Testis (tissue), 2 donors: ENCODE measurements at regions not wholly inside any gene's neighbourhood (a gene's known extent, or its start where the extent isn't known, plus 50 kb on each side); places are given as distances from the start of the nearest gene placed in this dataset.

Source experiments
- DNase-seq: peaks from one replicate; pipeline ENCODE4 v3.0.0-alpha.2; 2019
- H3K27ac ChIP-seq, 2 donors: fragments of 200-600 bp; sonication (generic); one replicate each; pipeline ENCODE4 v1.5.1; 2019
- H3K27me3 ChIP-seq: fragments of 200-600 bp; sonication (generic); one replicate; pipeline ENCODE4 v1.5.1; 2019
- H3K36me3 ChIP-seq: fragments of 200-600 bp; sonication (generic); one replicate; pipeline ENCODE4 v1.5.1; 2017; ENCODE audit warnings: low read depth; ENCODE audit errors: missing control alignments
- H3K4me1 ChIP-seq: fragments of 200-600 bp; sonication (generic); one replicate; pipeline ENCODE4 v1.5.1; 2019
- H3K4me3 ChIP-seq, 2 donors: fragments of 200-600 bp; sonication (generic); one replicate each; pipeline ENCODE4 v1.5.1; 2017 to 2019
- H3K9me3 ChIP-seq: fragments of 200-600 bp; sonication (generic); one replicate; pipeline ENCODE4 v1.5.1; 2017
- CTCF ChIP-seq, 3 experiments: fragments of 450-650 bp in 2 of 3; fragments of 200-600 bp in 1 of 3; sonication (generic) in 1 of 3; IDR thresholded peaks; one replicate each; pipeline ENCODE4 v1.5.1; 2016 to 2019; ENCODE audit warnings: antibody characterized with exemption in 3 of 3, mild to moderate bottlenecking in 2 of 3, moderate library complexity in 1 of 3
- POLR2A ChIP-seq: fragments of 450-650 bp; IDR thresholded peaks from one replicate; pipeline ENCODE4 v1.6.1; 2017; ENCODE audit warnings: antibody characterized with exemption, mild to moderate bottlenecking, moderate library complexity
- WGBS, 2 donors: methylation state at CpG; one replicate each; pipeline ENCODE4 v1.1.5; 2018; 5-methylcytosine and 5-hydroxymethylcytosine counted together
- intact Hi-C: fragments of 100-400 bp; cut with DNase I; formaldehyde crosslinking; loops from one replicate; pipeline ENCODE4 v1.15.1; 2023; ENCODE audit warnings: low total_unique reads

GRCh38 chr10:106182542-106182941 is 982.0 kb downstream of the SORCS1 start:
- Histone ChIP-seq H3K27ac (no peak overlapping the region), H3K4me3 (no peak overlapping the region), H3K4me1 (no peaks in the 10 kb centered on the region), H3K9me3 (no peaks in the 10 kb centered on the region), H3K36me3 (no peaks in the 10 kb centered on the region), H3K27me3 (no peaks in the 10 kb centered on the region)
- no peak for TF ChIP-seq POLR2A
- no peak for DNase-seq
- intact Hi-C loops, result no loop called here

- no peak for DNase-seq
- WGBS, 2 donors, result 66 to 74% methylated on average over 3 of the region's 3 CpGs
- Histone ChIP-seq H3K36me3 (no peaks in the 10 kb centered on the region), H3K4me1 (no peaks in the 10 kb centered on the region), H3K27ac (no peak overlapping the region), H3K4me3 (no peak overlapping the region), H3K9me3 (no peaks in the 10 kb centered on the region), H3K27me3 (no peaks in the 10 kb centered on the region)
- intact Hi-C loops, result no loop called here
- TF ChIP-seq CTCF (IDR thresholded peaks at IDR 0.05) (no peak), POLR2A (no peak)
Measured at GRCh38 chr10:106181501-106181900, 983.0 kb downstream of the SORCS1 start.

- no peaks in the 10 kb centered on the region for H3K27me3 ChIP-seq
- no peaks in the 10 kb centered on the region for H3K9me3 ChIP-seq
- TF ChIP-seq POLR2A (no peak), CTCF (IDR thresholded peaks at IDR 0.05) (no peak)
- DNase-seq, result no peak
- H3K27ac ChIP-seq, result no peak overlapping the region
- no peaks in the 10 kb centered on the region for H3K4me1 ChIP-seq
- H3K4me3 ChIP-seq, result no peak overlapping the region
- intact Hi-C loops, result loop anchor here (5.0 kb wide), 1 partner anchor 227 kb away; no protein-coding TSS in a partner anchor
- H3K36me3 ChIP-seq, result no peaks in the 10 kb centered on the region
Measured at GRCh38 chr10:106179430-106179829, 985.1 kb downstream of the SORCS1 start.

DNA sequence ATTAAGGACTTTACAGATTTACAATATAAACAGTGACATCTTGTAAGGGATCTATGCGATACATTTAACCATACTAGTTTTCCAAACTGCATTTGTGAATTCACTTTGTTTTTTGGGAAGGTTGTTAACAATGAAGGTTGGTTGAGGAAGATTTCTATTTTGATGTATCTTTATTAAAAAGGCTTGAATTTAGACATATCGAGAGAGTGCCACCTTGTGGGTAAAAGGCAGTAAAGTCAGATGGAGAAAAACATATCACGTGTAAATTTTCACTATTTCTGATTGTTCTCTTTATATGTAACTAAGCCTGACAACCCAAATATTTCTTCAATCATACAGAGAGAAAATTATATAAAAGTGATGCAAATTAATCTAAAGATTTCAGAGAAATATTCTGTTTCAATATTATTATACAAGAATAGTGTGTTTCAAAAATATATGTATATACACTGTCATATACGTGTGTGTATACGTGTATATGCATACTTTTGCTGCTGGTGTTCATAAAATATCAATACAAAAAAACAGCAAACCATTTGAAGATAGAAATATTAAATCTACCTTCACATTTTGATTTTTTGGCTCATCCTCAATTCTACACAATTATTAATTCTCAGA is 988.6 kb downstream of the SORCS1 start:
- H3K4me3 ChIP-seq, result no peak overlapping the region
- no peak overlapping the region for H3K27ac ChIP-seq
- no peaks in the 10 kb centered on the region for H3K9me3 ChIP-seq
- intact Hi-C loops, result loop anchor here (5.0 kb wide), 1 partner anchor 224 kb away; no protein-coding TSS in a partner anchor
- DNase-seq, result no peak
- no peaks in the 10 kb centered on the region for H3K36me3 ChIP-seq
- TF ChIP-seq POLR2A, result no peak
- peak in 1 of 3 experiments; percentile 11 for TF ChIP-seq CTCF (IDR thresholded peaks at IDR 0.05)
- 38 to 51% methylated on average over 5 of the region's 5 CpGs for WGBS, 2 donors
- H3K27me3 ChIP-seq, result no peaks in the 10 kb centered on the region
- no peaks in the 10 kb centered on the region for H3K4me1 ChIP-seq

- H3K4me3 ChIP-seq, result no peak overlapping the region
- intact Hi-C loops, result no loop called here
- H3K27me3 ChIP-seq, result no peaks in the 10 kb centered on the region
- no peak for DNase-seq
- TF ChIP-seq CTCF (IDR thresholded peaks at IDR 0.05) (no peak), POLR2A (no peak)
- no peaks in the 10 kb centered on the region for H3K4me1 ChIP-seq
- H3K9me3 ChIP-seq, result no peaks in the 10 kb centered on the region
- 88 to 95% methylated on average over 3 of the region's 3 CpGs for whole genome bisulfite sequencing, 2 donors
- H3K36me3 ChIP-seq, result no peaks in the 10 kb centered on the region
- no peak overlapping the region for H3K27ac ChIP-seq
Measured at GRCh38 chr10:106173838-106174237, 990.7 kb downstream of the SORCS1 start.
